ENCODE measurements at regions not wholly inside any gene's neighbourhood (a gene's known extent, or its start where the extent isn't known, plus 50 kb on each side); places are given as distances from the start of the nearest gene placed in this dataset.

GRCh38 chr11:80330264-80330663 is 889.4 kb upstream of the TENM4 start:
- TF ChIP-seq, protein P1, sequence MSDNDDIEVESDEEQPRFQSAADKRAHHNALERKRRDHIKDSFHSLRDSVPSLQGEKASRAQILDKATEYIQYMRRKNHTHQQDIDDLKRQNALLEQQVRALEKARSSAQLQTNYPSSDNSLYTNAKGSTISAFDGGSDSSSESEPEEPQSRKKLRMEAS (IDR thresholded peaks at IDR 0.05), result no peak
- TF ChIP-seq, protein P2, sequence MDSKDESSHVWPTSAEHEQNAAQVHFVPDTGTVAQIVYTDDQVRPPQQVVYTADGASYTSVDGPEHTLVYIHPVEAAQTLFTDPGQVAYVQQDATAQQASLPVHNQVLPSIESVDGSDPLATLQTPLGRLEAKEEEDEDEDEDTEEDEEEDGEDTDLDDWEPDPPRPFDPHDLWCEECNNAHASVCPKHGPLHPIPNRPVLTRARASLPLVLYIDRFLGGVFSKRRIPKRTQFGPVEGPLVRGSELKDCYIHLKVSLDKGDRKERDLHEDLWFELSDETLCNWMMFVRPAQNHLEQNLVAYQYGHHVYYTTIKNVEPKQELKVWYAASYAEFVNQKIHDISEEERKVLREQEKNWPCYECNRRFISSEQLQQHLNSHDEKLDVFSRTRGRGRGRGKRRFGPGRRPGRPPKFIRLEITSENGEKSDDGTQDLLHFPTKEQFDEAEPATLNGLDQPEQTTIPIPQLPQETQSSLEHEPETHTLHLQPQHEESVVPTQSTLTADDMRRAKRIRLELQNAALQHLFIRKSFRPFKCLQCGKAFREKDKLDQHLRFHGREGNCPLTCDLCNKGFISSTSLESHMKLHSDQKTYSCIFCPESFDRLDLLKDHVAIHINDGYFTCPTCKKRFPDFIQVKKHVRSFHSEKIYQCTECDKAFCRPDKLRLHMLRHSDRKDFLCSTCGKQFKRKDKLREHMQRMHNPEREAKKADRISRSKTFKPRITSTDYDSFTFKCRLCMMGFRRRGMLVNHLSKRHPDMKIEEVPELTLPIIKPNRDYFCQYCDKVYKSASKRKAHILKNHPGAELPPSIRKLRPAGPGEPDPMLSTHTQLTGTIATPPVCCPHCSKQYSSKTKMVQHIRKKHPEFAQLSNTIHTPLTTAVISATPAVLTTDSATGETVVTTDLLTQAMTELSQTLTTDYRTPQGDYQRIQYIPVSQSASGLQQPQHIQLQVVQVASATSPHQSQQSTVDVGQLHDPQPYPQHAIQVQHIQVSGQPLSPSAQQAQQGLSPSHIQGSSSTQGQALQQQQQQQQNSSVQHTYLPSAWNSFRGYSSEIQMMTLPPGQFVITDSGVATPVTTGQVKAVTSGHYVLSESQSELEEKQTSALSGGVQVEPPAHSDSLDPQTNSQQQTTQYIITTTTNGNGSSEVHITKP (CRISPR knock-in tag; IDR thresholded peaks at IDR 0.05; ENCODE audit: low read depth), result no peak
- no peak for TF ChIP-seq ZNF564 (CRISPR knock-in tag; IDR thresholded peaks at IDR 0.05)
- TF ChIP-seq POLR2A (IDR thresholded peaks at IDR 0.05; ENCODE audit: insufficient read depth in 1 of 2, low read depth in 2 of 2, low read length in 2 of 2), result no peak
- no peak for TF ChIP-seq POLR2AphosphoS5 (IDR thresholded peaks at IDR 0.05; ENCODE audit: low read depth, low read length)
- TF ChIP-seq MAFK (conservative IDR thresholded peaks at IDR 0.05 in 1 of 2, IDR thresholded peaks at IDR 0.05 in 1 of 2; ENCODE audit: low read length in 2 of 2), result no peak
- TF ChIP-seq, protein P3, sequence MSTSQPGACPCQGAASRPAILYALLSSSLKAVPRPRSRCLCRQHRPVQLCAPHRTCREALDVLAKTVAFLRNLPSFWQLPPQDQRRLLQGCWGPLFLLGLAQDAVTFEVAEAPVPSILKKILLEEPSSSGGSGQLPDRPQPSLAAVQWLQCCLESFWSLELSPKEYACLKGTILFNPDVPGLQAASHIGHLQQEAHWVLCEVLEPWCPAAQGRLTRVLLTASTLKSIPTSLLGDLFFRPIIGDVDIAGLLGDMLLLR (CRISPR knock-in tag; IDR thresholded peaks at IDR 0.05), result no peak
- no peak for TF ChIP-seq CTCF (CRISPR knock-in tag; IDR thresholded peaks at IDR 0.05)
